PC-3 (cell line): ENCODE measurements at regions not wholly inside any gene's neighbourhood (a gene's known extent, or its start where the extent isn't known, plus 50 kb on each side); places are given as distances from the start of the nearest gene placed in this dataset.

Experiments
- ATAC-seq: fragments of 200-7000 bp; cut with Tn5 transposase; 2 replicates; pipeline ENCODE4 v1.9.1; 2020; ENCODE audit warnings: mild to moderate bottlenecking, moderate library complexity
- BruUV-seq: library from RNA; stranded (reverse); fragments of 400-500 nt; replicated peaks from 2 replicates; lab custom pipeline; 2021; lab: Mats Ljungman, UMichigan
- CTCF ChIA-PET: fragments of 300-600 bp; sonication (Branson Sonifier 250); formaldehyde crosslinking; loops from one replicate; lab custom pipeline; 2022; ENCODE audit warnings: antibody characterized with exemption; lab: Charles Lee
- POLR2A ChIA-PET: fragments of 300-600 bp; sonication (Branson Sonifier 250); formaldehyde crosslinking; loops from one replicate; lab custom pipeline; 2022; ENCODE audit warnings: antibody characterized with exemption; ENCODE audit not compliant: unreplicated experiment; lab: Charles Lee
- DNase-seq: peaks from one replicate; pipeline ENCODE4 v3.0.0-alpha.2; 2015
- H2AFZ ChIP-seq: fragments of 300-600 bp; sonication (generic); 2 replicates; pipeline ENCODE4 v1.6.0; 2016; ENCODE audit warnings: antibody characterized with exemption, low read length
- H3F3A ChIP-seq: fragments of 300-600 bp; sonication (generic); one replicate; pipeline ENCODE4 v1.6.0; 2017; ENCODE audit warnings: antibody characterized with exemption, low read length, control low read depth, mild to moderate bottlenecking; ENCODE audit not compliant: unreplicated experiment
- H3K27ac ChIP-seq: fragments of 300-600 bp; sonication (generic); 2 replicates; pipeline ENCODE4 v1.5.1; 2016; ENCODE audit warnings: mild to moderate bottlenecking, low read length
- H3K27me3 ChIP-seq: fragments of 300-600 bp; sonication (generic); 2 replicates; pipeline ENCODE4 v1.6.1; 2016; ENCODE audit warnings: low read length, mixed read lengths
- H3K36me3 ChIP-seq: fragments of 300-600 bp; sonication (generic); 2 replicates; pipeline ENCODE4 v1.6.1; 2016; ENCODE audit warnings: low read depth, mixed run types, low read length, mixed read lengths
- H3K4me1 ChIP-seq: fragments of 300-600 bp; sonication (generic); 2 replicates; pipeline ENCODE4 v1.5.1; 2016; ENCODE audit warnings: low read length; ENCODE audit not compliant: insufficient read depth
- H3K4me2 ChIP-seq: fragments of 300-600 bp; sonication (generic); 2 replicates; pipeline ENCODE4 v1.6.0; 2016; ENCODE audit warnings: low read length
- H3K4me3 ChIP-seq: fragments of 300-600 bp; sonication (generic); 2 replicates; pipeline ENCODE4 v1.5.1; 2016; ENCODE audit warnings: mild to moderate bottlenecking, low read length, mixed read lengths
- H3K79me2 ChIP-seq: fragments of 300-600 bp; sonication (generic); 2 replicates; pipeline ENCODE4 v1.6.1; 2017; ENCODE audit warnings: low read length, mixed read lengths
- H3K9ac ChIP-seq: fragments of 300-600 bp; sonication (generic); 2 replicates; pipeline ENCODE4 v1.6.0; 2016; ENCODE audit warnings: mild to moderate bottlenecking, low read length
- H3K9me2 ChIP-seq: fragments of 300-600 bp; sonication (generic); replicated peaks from 2 replicates; pipeline ENCODE4 v1.6.1; 2016; ENCODE audit warnings: mixed run types, low read length, mixed read lengths
- H3K9me3 ChIP-seq: fragments of 300-600 bp; sonication (generic); 2 replicates; pipeline ENCODE4 v1.6.1; 2016; ENCODE audit warnings: low read length, mixed read lengths
- H4K20me1 ChIP-seq: fragments of 300-600 bp; sonication (generic); 2 replicates; pipeline ENCODE4 v1.6.1; 2016; ENCODE audit warnings: low read length, mixed read lengths
- CTCF ChIP-seq: fragments of 300-600 bp; sonication (generic); conservative IDR thresholded peaks from 2 replicates; pipeline ENCODE4 v1.5.1; 2017; ENCODE audit warnings: antibody characterized with exemption, low read depth, mild to moderate bottlenecking, low read length
- EZH2 ChIP-seq: fragments of 300-600 bp; sonication (generic); IDR thresholded peaks from one replicate; pipeline ENCODE4 v1.6.1; 2017; ENCODE audit warnings: antibody characterized with exemption, mild to moderate bottlenecking, low read length; ENCODE audit not compliant: unreplicated experiment
- EZH2phosphoT487 ChIP-seq: fragments of 300-600 bp; sonication (generic); IDR thresholded peaks from 2 replicates; pipeline ENCODE4 v1.6.1; 2018; ENCODE audit warnings: mild to moderate bottlenecking, antibody characterized with exemption, low read length, borderline replicate concordance
- intact Hi-C: fragments of 100-400 bp; cut with micrococcal nuclease; formaldehyde crosslinking; loops from 2 replicates; pipeline ENCODE4 v1.9.0; 2023

GRCh38 chr5:65084795-65085515 is 316.2 kb downstream of the CWC27 start:
- Histone ChIP-seq H3K4me1 (no peaks in the 10 kb centered on the region), H3K9me3 (no peaks in the 10 kb centered on the region), H3K9ac (no peak overlapping the region), H3K4me2 (no peak overlapping the region), H3K36me3 (no peaks in the 10 kb centered on the region), H4K20me1 (no peaks in the 10 kb centered on the region), H3K9me2 (no peaks in the 10 kb centered on the region), H3K4me3 (no peak overlapping the region), H3K27ac (no peak overlapping the region), H2AFZ (no peak overlapping the region), H3K79me2 (no peaks in the 10 kb centered on the region), H3K27me3 (no peaks in the 10 kb centered on the region), H3F3A (no peaks in the 10 kb centered on the region)
- CTCF ChIA-PET = no interaction called here
- TF ChIP-seq EZH2phosphoT487 = no peak
- no peak for TF ChIP-seq EZH2
- no peak for TF ChIP-seq CTCF
- intact Hi-C loops = no loop called here
- POLR2A ChIA-PET = no interaction called here
- no peak for ATAC-seq
- no TSS peak for BruUV-seq
- no peak for DNase-seq

GRCh38 chr5:65085516-65085850 is 316.8 kb downstream of the CWC27 start:
- Histone ChIP-seq H3K79me2 (no peaks in the 10 kb centered on the region), H3F3A (no peaks in the 10 kb centered on the region), H3K9ac (no peak overlapping the region), H3K36me3 (no peaks in the 10 kb centered on the region), H4K20me1 (no peaks in the 10 kb centered on the region), H3K4me2 (no peak overlapping the region), H3K27me3 (no peaks in the 10 kb centered on the region), H3K27ac (no peak overlapping the region), H3K4me1 (no peaks in the 10 kb centered on the region), H3K4me3 (no peak overlapping the region), H2AFZ (no peak overlapping the region), H3K9me3 (no peaks in the 10 kb centered on the region), H3K9me2 (no peaks in the 10 kb centered on the region)
- BruUV-seq = no TSS peak
- intact Hi-C loops = no loop called here
- CTCF ChIA-PET = no interaction called here
- TF ChIP-seq CTCF (no peak), EZH2phosphoT487 (no peak), EZH2 (no peak)
- DNase-seq (no peak), ATAC-seq (no peak)
- POLR2A ChIA-PET = no interaction called here

- no peak overlapping the region for H3K27ac ChIP-seq
These were observed 317.6 kb downstream of the CWC27 start for GRCh38 chr5:65086234-65086890.

More at GRCh38 chr5:65086234-65086890, 317.6 kb downstream of the CWC27 start:
- ATAC-seq (peak; percentile 55), DNase-seq (peak; percentile 26)
- H3F3A ChIP-seq = no peaks in the 10 kb centered on the region
- H3K9me2 ChIP-seq = no peaks in the 10 kb centered on the region
- no peak overlapping the region for H2AFZ ChIP-seq
- no TSS peak for BruUV-seq
- H3K27me3 ChIP-seq = no peaks in the 10 kb centered on the region
- no peaks in the 10 kb centered on the region for H3K36me3 ChIP-seq
- no peak overlapping the region for H3K4me3 ChIP-seq
- H3K9ac ChIP-seq = no peak overlapping the region
- TF ChIP-seq EZH2phosphoT487 = no peak
- no peak for TF ChIP-seq CTCF
- TF ChIP-seq EZH2 = no peak
- intact Hi-C loops = no loop called here
- no peak overlapping the region for H3K4me2 ChIP-seq
- no peaks in the 10 kb centered on the region for H4K20me1 ChIP-seq
- ChIA-PET POLR2A (no interaction called here), CTCF (no interaction called here)
- H3K4me1 ChIP-seq = no peaks in the 10 kb centered on the region
- H3K9me3 ChIP-seq = no peaks in the 10 kb centered on the region
- H3K79me2 ChIP-seq = no peaks in the 10 kb centered on the region
